GM19324 (cell line): ENCODE measurements at regions not wholly inside any gene's neighbourhood (a gene's known extent, or its start where the extent isn't known, plus 50 kb on each side); places are given as distances from the start of the nearest gene placed in this dataset.
"Not testable (repeated sequence)": the region's sequence is repeated elsewhere in the genome, so short reads cannot be mapped to it uniquely, and the experiment has no call there.

Experiments used
- ATAC-seq: cut with Tn5 transposase; IDR thresholded peaks from one replicate; pipeline ENCODE4 v1.9.1; 2021; ENCODE audit warnings: mild to moderate bottlenecking, moderate library complexity; ENCODE audit not compliant: unreplicated experiment, low FRiP score

GRCh38 chr9:3664044-3664443 is 138.2 kb upstream of the RFX3 start:
- no peak for ATAC-seq

DNA sequence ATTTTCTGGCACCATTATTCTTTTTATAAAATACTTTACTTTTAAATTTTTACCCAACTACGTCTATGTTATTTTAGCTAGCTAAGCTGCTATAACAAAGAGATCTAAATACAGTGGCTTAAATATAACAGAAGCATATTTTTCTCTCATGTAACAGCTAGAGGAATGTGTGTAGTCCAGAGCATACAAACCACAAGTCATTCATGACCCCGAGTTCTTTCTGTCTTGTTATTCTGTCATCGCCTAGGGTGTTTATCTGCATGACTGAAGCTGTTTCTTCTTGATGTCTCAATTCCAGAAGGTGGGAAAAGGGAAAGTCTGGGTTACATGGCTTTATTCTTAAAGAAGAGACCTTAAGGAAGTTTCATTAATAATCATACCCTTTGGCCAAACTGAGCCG is 136.9 kb upstream of the RFX3 start:
- no peak for ATAC-seq

- ATAC-seq = no peak
These were observed 135.1 kb upstream of the RFX3 start for GRCh38 chr9:3660936-3661335.

DNA sequence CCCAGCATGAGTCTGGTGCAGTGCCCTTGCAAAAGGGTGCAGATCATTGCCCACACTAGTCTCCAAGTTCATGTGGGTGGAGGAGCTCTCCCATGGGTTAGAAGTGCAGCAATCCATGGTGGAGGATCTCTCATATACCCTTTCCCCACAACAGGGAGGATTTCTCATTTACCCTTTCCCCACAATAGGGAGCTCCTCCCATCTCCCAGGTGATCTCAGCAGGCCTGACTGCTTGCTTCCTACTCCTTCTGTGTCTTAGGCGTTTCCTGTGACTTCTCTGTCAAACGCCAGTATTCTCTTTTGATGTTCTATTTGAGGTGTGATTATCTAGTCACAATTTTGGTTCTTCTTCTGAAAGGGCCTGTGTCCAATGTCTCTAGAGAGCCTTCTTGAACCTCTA is 133.8 kb upstream of the RFX3 start:
- no peak for ATAC-seq

DNA sequence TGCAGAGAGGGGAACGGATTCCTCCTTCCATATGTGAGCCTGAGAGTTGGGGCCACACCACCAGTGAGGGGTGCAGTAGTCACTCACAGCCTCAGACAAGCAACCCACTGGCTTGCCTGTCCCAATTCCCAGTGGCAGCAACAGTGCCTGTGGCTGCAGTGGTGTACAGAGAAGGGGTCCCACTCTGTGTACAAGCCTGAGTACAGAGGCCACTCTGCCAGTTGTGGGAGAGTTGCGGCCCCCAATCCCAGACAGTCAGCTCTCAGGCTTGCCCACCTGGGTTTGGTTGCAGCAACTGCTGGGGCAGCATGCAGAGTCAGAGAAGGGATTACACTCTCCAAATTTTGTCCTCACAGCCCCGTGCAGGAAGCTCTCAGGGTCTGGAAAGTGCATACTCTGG is 133.2 kb upstream of the RFX3 start:
- no peak for ATAC-seq

GRCh38 chr9:3656224-3656623 is 130.4 kb upstream of the RFX3 start:
- no peak for ATAC-seq

- no peak for ATAC-seq
These were observed 125.3 kb upstream of the RFX3 start for GRCh38 chr9:3650994-3651622.

DNA sequence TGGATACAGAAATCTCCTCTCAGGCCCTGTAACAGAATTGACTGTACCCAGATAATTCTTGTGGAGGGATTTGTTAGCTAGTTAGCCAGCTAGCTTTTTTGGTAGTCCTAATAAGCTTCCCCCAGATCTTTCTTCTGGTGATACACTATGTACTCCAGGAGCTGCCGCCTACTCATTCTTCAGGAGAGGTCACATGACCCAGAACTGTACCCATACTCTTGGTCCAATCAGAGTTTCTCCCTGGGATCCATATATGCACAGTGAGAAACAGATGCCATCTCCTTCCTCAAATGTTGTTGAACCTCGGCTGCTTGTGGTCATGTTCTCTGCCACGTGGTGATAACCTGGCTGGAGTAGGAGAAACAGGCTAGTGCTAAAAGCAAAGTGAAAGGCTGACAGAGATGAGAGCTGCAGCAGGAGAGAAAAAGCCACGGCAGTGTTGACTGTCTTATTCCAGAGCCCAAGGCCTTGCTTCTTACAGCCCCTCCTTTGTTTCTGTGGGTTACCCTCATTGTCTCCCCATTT is 123.0 kb upstream of the RFX3 start:
- ATAC-seq = no peak

- ATAC-seq = no peak
These were observed 122.5 kb upstream of the RFX3 start for GRCh38 chr9:3648266-3648665.

- ATAC-seq = no peak
These were observed 121.9 kb upstream of the RFX3 start for GRCh38 chr9:3647652-3648051.

GRCh38 chr9:3646226-3646625 is 120.4 kb upstream of the RFX3 start:
- no peak for ATAC-seq

- not testable (repeated sequence) for ATAC-seq
These were observed 116.3 kb upstream of the RFX3 start for GRCh38 chr9:3642075-3642474.

DNA sequence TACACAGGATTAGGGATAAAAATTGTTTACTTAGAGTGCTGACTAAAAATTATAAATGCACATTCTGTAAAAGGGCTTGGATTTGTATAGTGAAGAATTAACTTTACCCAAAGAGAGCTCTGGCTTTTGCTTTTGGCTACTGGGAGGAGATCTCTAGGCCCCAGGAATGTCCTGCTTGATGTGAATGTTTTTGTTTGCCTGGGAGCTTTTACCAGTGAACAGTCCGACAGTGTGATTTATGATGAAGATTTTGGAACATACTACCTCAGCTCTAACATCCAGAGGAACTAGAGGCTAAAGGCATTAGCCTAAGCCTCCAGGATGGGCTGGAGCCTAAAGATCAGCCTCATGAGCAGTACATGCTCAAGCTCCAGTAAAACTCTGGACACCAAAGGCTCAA is 103.7 kb upstream of the RFX3 start:
- ATAC-seq = no peak

- ATAC-seq = no peak
These were observed 102.4 kb upstream of the RFX3 start for GRCh38 chr9:3628239-3628638.

- ATAC-seq = no peak
These were observed 82.2 kb upstream of the RFX3 start for GRCh38 chr9:3608011-3608410.

DNA sequence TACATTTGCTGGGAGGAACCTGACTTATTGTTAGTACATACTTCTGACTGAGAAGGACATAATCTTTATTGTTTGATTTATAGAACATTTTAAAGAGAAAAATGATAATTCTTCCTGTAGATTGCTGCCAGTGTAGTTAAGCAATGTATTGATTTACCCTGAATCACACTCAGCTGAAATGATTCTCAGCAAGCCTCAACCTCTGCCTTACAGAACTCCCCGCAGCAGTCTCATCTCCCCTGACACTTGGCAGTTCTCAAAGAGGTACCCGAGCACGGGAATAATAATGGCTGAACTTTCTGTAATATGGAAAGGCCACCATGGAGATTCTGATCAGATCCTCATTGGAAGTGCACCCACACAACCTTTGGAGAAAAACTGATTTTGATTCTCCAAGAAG is 74.9 kb upstream of the RFX3 start:
- ATAC-seq = no peak

GRCh38 chr9:3597792-3598191 is 72.0 kb upstream of the RFX3 start:
- no peak for ATAC-seq

DNA sequence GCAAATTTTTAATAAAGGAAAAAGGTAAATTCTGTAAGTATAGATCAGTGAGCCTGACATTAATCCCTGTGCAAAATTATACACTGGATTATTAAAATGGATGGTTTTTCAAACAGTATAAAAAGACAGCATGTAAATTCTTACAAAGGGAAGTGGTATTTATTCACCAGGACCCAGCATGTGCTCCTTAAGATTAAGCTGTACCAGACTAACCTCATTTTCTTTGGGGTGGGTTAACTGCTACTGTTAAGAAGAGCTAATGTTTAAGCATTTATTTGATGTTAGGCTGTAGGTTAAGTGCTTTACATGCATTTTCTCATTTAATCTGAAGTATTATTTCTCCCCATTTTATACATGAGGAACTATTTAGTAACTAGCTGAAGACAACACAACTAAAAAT is 60.3 kb upstream of the RFX3 start:
- no peak for ATAC-seq

DNA sequence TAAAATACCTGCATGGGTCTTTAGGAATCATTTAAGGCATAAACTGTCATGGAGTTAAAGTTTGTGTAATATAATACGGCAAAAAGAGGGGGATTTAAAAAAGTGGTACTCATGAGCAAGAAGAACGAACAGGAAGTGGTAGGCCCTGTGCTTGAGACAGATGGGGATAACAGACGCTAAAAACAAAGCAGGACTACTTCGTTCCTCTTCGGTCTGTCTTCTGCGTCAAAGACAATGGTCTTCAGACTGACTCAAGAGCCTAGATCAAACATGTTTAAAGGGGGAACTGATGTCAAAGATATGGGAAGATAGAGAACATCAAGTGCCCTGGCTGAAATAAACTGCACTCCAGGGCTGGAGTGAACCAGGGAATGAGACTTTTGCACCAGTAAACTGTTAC is 59.8 kb upstream of the RFX3 start:
- no peak for ATAC-seq

GRCh38 chr9:3578786-3579185 is 53.0 kb upstream of the RFX3 start:
- no peak for ATAC-seq

DNA sequence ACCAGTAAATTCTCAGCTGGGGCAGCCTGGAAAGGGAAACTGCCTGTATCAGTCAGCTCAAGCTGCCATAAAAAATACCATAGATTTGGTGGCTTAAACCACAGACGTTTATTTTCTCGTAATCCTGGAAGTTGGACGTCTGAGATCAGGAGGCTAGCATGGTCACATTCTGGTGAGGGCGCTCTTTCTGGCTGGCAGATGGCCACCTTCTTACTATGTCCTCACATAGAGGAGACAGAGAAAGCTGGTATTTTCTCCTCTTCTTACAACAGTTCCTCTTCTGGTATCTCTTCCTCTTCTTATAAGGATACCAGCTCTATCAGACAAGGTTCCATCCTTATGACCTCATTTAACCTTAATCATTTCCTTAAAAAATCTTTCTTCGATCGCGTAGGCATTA is 50.5 kb upstream of the RFX3 start:
- no peak for ATAC-seq

DNA sequence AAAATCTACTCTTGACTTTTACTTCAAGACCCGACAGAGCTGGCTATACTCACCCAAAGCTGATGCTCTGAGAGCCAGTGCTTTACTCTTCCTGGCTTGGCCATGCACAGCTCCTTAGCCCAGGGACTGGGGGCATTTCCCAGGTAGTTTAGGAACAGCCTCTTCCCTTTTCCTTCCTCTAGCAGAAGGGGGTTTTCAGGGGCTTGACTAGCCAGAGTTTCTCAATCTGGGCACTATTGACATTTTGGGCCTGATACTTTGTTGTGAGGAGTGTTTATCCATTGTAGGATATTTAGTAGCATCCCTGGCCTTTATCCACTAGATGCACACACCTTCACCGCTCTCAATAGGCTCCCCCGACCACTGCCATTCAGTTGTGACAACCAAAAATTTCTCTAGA is 50.0 kb upstream of the RFX3 start:
- no peak for ATAC-seq
